ENCODE measurements at regions not wholly inside any gene's neighbourhood (a gene's known extent, or its start where the extent isn't known, plus 50 kb on each side); places are given as distances from the start of the nearest gene placed in this dataset.

GRCh38 chr10:88207121-88207546 is 343.7 kb downstream of the PTEN start:
- no peak for DNase-seq (ENCODE audit: low read depth)

- DNase-seq (ENCODE audit: low read depth) = no peak
These were observed 345.8 kb downstream of the PTEN start for GRCh38 chr10:88209231-88209630.

- DNase-seq (ENCODE audit: low read depth) = no peak
These were observed 346.6 kb downstream of the PTEN start for GRCh38 chr10:88209837-88210561.

- DNase-seq (ENCODE audit: low read depth) = no peak
These were observed 347.8 kb downstream of the PTEN start for GRCh38 chr10:88211230-88211629.

GRCh38 chr10:88212069-88212468 is 348.6 kb downstream of the PTEN start:
- DNase-seq (ENCODE audit: low read depth) = no peak

- no peak for DNase-seq (ENCODE audit: low read depth)
These were observed 349.7 kb downstream of the PTEN start for GRCh38 chr10:88213065-88213605.

- DNase-seq (ENCODE audit: low read depth) = no peak
These were observed 353.6 kb downstream of the PTEN start for GRCh38 chr10:88216976-88217375.

GRCh38 chr10:88218362-88218761 is 354.9 kb downstream of the PTEN start:
- no peak for DNase-seq (ENCODE audit: low read depth)

- no peak for DNase-seq (ENCODE audit: low read depth)
These were observed 356.3 kb downstream of the PTEN start for GRCh38 chr10:88219753-88220152.

- DNase-seq (ENCODE audit: low read depth) = no peak
These were observed 357.9 kb downstream of the PTEN start for GRCh38 chr10:88221010-88221973.

- no peak for DNase-seq (ENCODE audit: low read depth)
These were observed 359.5 kb downstream of the PTEN start for GRCh38 chr10:88222881-88223280.

All from activated gamma-delta T cell treated with anti-CD3 and anti-CD28 coated beads, Interleukin-2, amount 50 U/mL, for 16 hours (primary cell).